NCI-H1930 (cell line): ENCODE measurements at regions not wholly inside any gene's neighbourhood (a gene's known extent, or its start where the extent isn't known, plus 50 kb on each side); places are given as distances from the start of the nearest gene placed in this dataset.
"Not testable (repeated sequence)": the region's sequence is repeated elsewhere in the genome, so short reads cannot be mapped to it uniquely, and the experiment has no call there.

Experiments used
- DNase-seq, 2 experiments: peaks; one replicate each; lab custom pipeline; 2025; lab: John Stamatoyannopoulos, UW

GRCh38 chr10:83983578-83984255 lies 155.6 kb upstream of the GHITM start:
- no peak for DNase-seq

- DNase-seq: no peak
Observed at GRCh38 chr10:83984256-83984640, 155.1 kb upstream of the GHITM start.

GRCh38 chr10:83986800-83987199 lies 152.5 kb upstream of the GHITM start:
- no peak for DNase-seq

GRCh38 chr10:83987216-83987615 lies 152.1 kb upstream of the GHITM start:
- DNase-seq: no peak

- DNase-seq: no peak
Observed at GRCh38 chr10:83988435-83988834, 150.9 kb upstream of the GHITM start.

GRCh38 chr10:83990126-83990525 lies 149.2 kb upstream of the GHITM start:
- DNase-seq: no peak

GRCh38 chr10:83991986-83992753 lies 147.1 kb upstream of the GHITM start:
- no peak for DNase-seq

GRCh38 chr10:83994325-83994724 lies 145.0 kb upstream of the GHITM start:
- no peak for DNase-seq

GRCh38 chr10:83995738-83996331 lies 143.5 kb upstream of the GHITM start:
- no peak for DNase-seq

GRCh38 chr10:84004221-84004620 lies 135.1 kb upstream of the GHITM start:
- DNase-seq: no peak

GRCh38 chr10:84005403-84005802 lies 133.9 kb upstream of the GHITM start:
- no peak for DNase-seq

- DNase-seq: no peak
Observed at GRCh38 chr10:84007482-84007881, 131.8 kb upstream of the GHITM start.

GRCh38 chr10:84008878-84009277 lies 130.4 kb upstream of the GHITM start:
- DNase-seq: no peak

GRCh38 chr10:84012431-84012830 lies 126.9 kb upstream of the GHITM start:
- DNase-seq: no peak

GRCh38 chr10:84012831-84013458 lies 126.4 kb upstream of the GHITM start:
- DNase-seq: no peak

GRCh38 chr10:84015877-84016595 lies 123.3 kb upstream of the GHITM start:
- DNase-seq: no peak

GRCh38 chr10:84018826-84019225 lies 120.5 kb upstream of the GHITM start:
- no peak for DNase-seq

- not testable (repeated sequence) for DNase-seq
Observed at GRCh38 chr10:84019854-84020458, 119.4 kb upstream of the GHITM start.

- no peak for DNase-seq
Observed at GRCh38 chr10:84026821-84027257, 112.5 kb upstream of the GHITM start.

GRCh38 chr10:84029840-84030239 lies 109.5 kb upstream of the GHITM start:
- DNase-seq: no peak

- DNase-seq: no peak
Observed at GRCh38 chr10:84038035-84038434, 101.3 kb upstream of the GHITM start.

- DNase-seq: no peak
Observed at GRCh38 chr10:84039957-84040356, 99.4 kb upstream of the GHITM start.
